Psoas muscle (tissue), 7 donors: ENCODE measurements at regions not wholly inside any gene's neighbourhood (a gene's known extent, or its start where the extent isn't known, plus 50 kb on each side); places are given as distances from the start of the nearest gene placed in this dataset.

Experiments
- ATAC-seq, 4 donors: fragments of 200-7000 bp; cut with Tn5 transposase; one replicate each; pipeline ENCODE4 v1.9.1; 2020; ENCODE audit warnings: moderate library complexity in 3 of 4, mild to moderate bottlenecking in 2 of 4
- DNase-seq, 2 donors: peaks; one replicate each; pipeline ENCODE4 v3.0.0-alpha.2; 2020
- H3K27ac ChIP-seq: fragments of 200-600 bp; one replicate; pipeline ENCODE4 v1.8.0; 2022
- H3K27me3 ChIP-seq, 3 donors: fragments of 200-600 bp in 1 of 3; one replicate each; pipeline versions ENCODE4 v1.6.1 to v1.8.0; 2013 to 2022; ENCODE audit warnings: low read length in 2 of 3, mild to moderate bottlenecking in 2 of 3, moderate library complexity in 1 of 3; ENCODE audit not compliant: insufficient read depth in 3 of 3
- H3K36me3 ChIP-seq, 2 donors: fragments of 200-600 bp in 1 of 2; one replicate each; pipeline versions ENCODE4 v1.6.1 to v1.8.0; 2013 to 2022; ENCODE audit warnings: low read depth in 1 of 2, mild to moderate bottlenecking in 1 of 2, moderate library complexity in 1 of 2; ENCODE audit not compliant: insufficient read depth in 1 of 2
- H3K4me1 ChIP-seq: fragments of 200-600 bp; one replicate; pipeline ENCODE4 v1.8.0; 2022
- H3K4me3 ChIP-seq: fragments of 200-600 bp; one replicate; pipeline ENCODE4 v1.8.0; 2022; ENCODE audit warnings: mild to moderate bottlenecking
- H3K9me3 ChIP-seq: fragments of 200-600 bp; one replicate; pipeline ENCODE4 v1.8.0; 2022
- WGBS, 3 donors: extraction: QIAGEN DNeasy Blood & Tissue Kit; methylation state at CpG; one replicate each; pipeline versions ENCODE4 v1.1.6 to v1.1.7; 2013; 5-methylcytosine and 5-hydroxymethylcytosine counted together
- intact Hi-C, 2 donors: fragments of 100-400 bp; cut with DNase I; formaldehyde crosslinking; loops; one replicate each; pipeline versions ENCODE4 v1.11.0 to v1.14.2; 2022
- TF ChIP-seq, protein P1 (sequence below): fragments of 200-600 bp; IDR thresholded peaks from one replicate; pipeline ENCODE4 v1.8.0; 2022; ENCODE audit warnings: antibody characterized with exemption
- donor health status: healthy with polysubstance abuse.
- donor health status: DM: no; HTN: no; CAD: no; lungs with moderate emphysema.
- donor health status: Bipolar disorder and iron deficiency.
- donor health status: healthy.
- donor health status: DM: yes; HTN: yes; CAD: no.
- donor health status: DM: no; HTN: no; CAD: no.
- donor health status: DM: yes; HTN: yes; CAD: no.

DNA sequence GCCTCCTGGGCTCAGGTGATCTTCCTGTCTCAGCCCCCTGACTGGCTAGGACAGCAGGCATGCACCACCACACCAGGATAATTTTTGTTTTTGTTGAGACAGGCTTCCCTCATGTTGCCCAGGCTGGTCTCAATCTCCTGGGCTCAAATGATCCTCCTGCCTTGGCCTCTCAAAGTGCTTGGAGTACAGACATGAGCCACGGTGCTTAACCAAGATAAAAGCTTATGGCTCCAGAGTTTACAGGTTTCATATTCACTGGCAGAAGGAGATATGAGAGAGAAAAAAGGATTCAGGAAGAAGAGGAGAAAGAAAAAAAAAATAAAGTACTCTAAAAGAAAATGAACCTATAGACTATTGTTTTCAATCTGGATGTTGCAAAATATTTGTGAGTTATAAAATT, 748.8 kb upstream of the NCAM2 start:
- H3K27me3 ChIP-seq: no peaks in the 10 kb centered on the region
- H3K4me1 ChIP-seq: no peaks in the 10 kb centered on the region
- 67 to 83% (median 73%) methylated on average over 1 of the region's 1 CpG for whole genome bisulfite sequencing, 3 donors
- TF ChIP-seq, protein P1, sequence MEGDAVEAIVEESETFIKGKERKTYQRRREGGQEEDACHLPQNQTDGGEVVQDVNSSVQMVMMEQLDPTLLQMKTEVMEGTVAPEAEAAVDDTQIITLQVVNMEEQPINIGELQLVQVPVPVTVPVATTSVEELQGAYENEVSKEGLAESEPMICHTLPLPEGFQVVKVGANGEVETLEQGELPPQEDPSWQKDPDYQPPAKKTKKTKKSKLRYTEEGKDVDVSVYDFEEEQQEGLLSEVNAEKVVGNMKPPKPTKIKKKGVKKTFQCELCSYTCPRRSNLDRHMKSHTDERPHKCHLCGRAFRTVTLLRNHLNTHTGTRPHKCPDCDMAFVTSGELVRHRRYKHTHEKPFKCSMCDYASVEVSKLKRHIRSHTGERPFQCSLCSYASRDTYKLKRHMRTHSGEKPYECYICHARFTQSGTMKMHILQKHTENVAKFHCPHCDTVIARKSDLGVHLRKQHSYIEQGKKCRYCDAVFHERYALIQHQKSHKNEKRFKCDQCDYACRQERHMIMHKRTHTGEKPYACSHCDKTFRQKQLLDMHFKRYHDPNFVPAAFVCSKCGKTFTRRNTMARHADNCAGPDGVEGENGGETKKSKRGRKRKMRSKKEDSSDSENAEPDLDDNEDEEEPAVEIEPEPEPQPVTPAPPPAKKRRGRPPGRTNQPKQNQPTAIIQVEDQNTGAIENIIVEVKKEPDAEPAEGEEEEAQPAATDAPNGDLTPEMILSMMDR: no peak
- intact Hi-C loops: no loop called here
- H3K4me3 ChIP-seq: no peak overlapping the region
- H3K27ac ChIP-seq: no peak overlapping the region
- DNase-seq: no peak
- H3K36me3 ChIP-seq: no peaks in the 10 kb centered on the region
- ATAC-seq: no peak
- H3K9me3 ChIP-seq: no peaks in the 10 kb centered on the region

DNA sequence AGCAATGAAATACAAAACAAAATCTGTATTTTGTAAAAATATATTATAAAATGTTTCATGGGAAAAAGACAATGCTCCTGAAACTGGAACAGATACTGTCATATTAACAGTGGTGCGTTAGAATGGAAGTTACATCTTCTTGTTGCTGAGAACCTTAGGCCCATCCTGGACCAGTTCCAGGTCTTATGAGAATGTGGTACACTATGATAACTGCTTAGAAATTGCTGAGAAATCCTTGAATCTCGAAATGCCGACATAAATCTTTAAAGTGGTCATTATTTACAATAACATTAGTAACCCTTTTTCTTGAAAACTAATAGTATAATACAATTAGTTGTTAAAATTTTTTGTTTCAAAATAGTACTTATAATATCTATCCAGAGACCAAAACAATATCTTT, 747.9 kb upstream of the NCAM2 start:
- H3K4me1 ChIP-seq: no peaks in the 10 kb centered on the region
- no peak overlapping the region for H3K4me3 ChIP-seq
- H3K36me3 ChIP-seq: no peaks in the 10 kb centered on the region
- ATAC-seq (no peak), DNase-seq (no peak)
- intact Hi-C loops: no loop called here
- TF ChIP-seq, protein P1: no peak
- 41 to 48% (median 44%) methylated on average over 3 of the region's 3 CpGs for WGBS, 3 donors
- H3K9me3 ChIP-seq: no peaks in the 10 kb centered on the region
- H3K27me3 ChIP-seq: no peaks in the 10 kb centered on the region
- no peak overlapping the region for H3K27ac ChIP-seq

- Histone ChIP-seq H3K4me1 (no peaks in the 10 kb centered on the region), H3K36me3 (no peaks in the 10 kb centered on the region), H3K27me3 (no peaks in the 10 kb centered on the region), H3K4me3 (no peak overlapping the region), H3K9me3 (no peaks in the 10 kb centered on the region), H3K27ac (no peak overlapping the region)
- WGBS, 3 donors: 89 to 97% (median 89%) methylated on average over 3 of the region's 3 CpGs
- DNase-seq (no peak), ATAC-seq (no peak)
- TF ChIP-seq, protein P1: no peak
- intact Hi-C loops: no loop called here
These were observed 744.9 kb upstream of the NCAM2 start for GRCh38 chr21:20253261-20253660.

DNA sequence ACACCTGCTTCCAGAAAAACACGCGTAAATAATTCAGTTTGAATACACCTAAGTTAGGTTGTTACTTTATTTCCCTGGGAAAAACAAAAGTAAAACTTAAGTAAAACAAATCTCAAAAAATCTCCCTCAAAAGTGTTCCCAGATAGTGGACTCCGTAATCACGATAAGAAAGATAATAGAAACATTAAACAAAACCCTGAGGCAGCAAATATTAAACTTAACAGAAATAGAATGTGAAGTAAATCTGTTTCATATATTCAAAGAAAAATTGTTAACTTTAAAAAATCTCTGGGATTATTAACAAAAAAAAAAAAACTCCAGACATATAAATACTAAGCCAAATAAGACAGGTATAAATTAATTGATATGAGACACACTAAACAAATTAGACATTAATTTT, 743.2 kb upstream of the NCAM2 start:
- Histone ChIP-seq H3K36me3 (no peaks in the 10 kb centered on the region), H3K4me1 (no peaks in the 10 kb centered on the region), H3K4me3 (no peak overlapping the region), H3K9me3 (no peaks in the 10 kb centered on the region), H3K27ac (no peak overlapping the region), H3K27me3 (no peaks in the 10 kb centered on the region)
- TF ChIP-seq, protein P1: no peak
- ATAC-seq (no peak), DNase-seq (no peak)
- intact Hi-C loops: no loop called here
- 92 to 95% (median 93%) methylated on average over 4 of the region's 4 CpGs for WGBS, 3 donors

DNA sequence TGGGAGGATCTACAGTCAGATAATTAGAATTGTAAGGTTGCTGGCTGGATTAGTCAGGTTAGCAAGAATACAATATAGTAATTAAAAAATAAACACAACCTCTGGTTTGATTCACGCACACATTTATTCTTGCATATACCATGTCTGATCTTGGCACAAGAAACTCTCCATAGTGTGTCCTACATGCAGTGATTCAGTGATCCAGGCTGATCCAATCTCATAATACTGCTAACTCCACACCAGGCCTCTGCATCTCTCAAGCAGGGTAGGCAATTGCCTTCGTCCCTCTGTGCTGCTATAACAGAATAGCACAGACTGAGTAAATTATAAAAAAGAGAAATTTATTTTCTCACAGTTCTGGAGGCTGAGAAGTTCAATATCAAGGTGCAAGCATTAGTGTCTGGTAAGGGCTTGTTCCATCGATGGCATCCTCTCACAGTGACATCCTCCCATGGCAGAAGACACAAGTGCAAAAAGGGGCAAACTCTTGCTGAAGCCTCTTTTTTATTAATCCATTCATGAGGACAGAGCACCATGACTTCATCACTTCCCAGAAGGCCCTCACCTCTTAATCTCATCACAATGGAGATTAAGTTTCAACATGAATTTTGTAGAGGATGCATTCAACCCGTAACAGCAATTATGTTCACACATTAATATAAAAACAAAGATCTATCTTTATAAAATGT, 741.0 kb upstream of the NCAM2 start:
- H3K27me3 ChIP-seq: no peaks in the 10 kb centered on the region
- WGBS, 3 donors: 67 to 80% (median 77%) methylated on average over 4 of the region's 4 CpGs
- DNase-seq (no peak), ATAC-seq (no peak)
- H3K9me3 ChIP-seq: no peaks in the 10 kb centered on the region
- no peak overlapping the region for H3K4me3 ChIP-seq
- no peaks in the 10 kb centered on the region for H3K4me1 ChIP-seq
- no peak overlapping the region for H3K27ac ChIP-seq
- no peaks in the 10 kb centered on the region for H3K36me3 ChIP-seq
- TF ChIP-seq, protein P1: no peak
- intact Hi-C loops: loop anchor here in 1 of 2 donors (1.0 kb wide), 1 partner anchor 45 kb away; no protein-coding TSS in a partner anchor
